OCI-LY7 (cell line): ENCODE measurements at regions not wholly inside any gene's neighbourhood (a gene's known extent, or its start where the extent isn't known, plus 50 kb on each side); places are given as distances from the start of the nearest gene placed in this dataset.

Experiments
- CTCF ChIP-seq: fragments of 200-600 bp; sonication (generic); conservative IDR thresholded peaks from 2 replicates; pipeline ENCODE4 v1.5.1; 2014; ENCODE audit warnings: mild to moderate bottlenecking, antibody characterized with exemption, low read length, moderate library complexity, mixed read lengths
- EZH2phosphoT487 ChIP-seq: fragments of 200-600 bp; sonication (generic); IDR thresholded peaks from 2 replicates; pipeline ENCODE4 v1.6.1; 2018; ENCODE audit warnings: low read depth, borderline replicate concordance, mild to moderate bottlenecking, mixed run types, antibody characterized with exemption, low read length, moderate library complexity, mixed read lengths

- TF ChIP-seq CTCF (no peak), EZH2phosphoT487 (no peak)
These were observed 127.1 kb downstream of the PJA1 start for GRCh38 chrX:69038188-69038587.
